ENCODE measurements at regions not wholly inside any gene's neighbourhood (a gene's known extent, or its start where the extent isn't known, plus 50 kb on each side); places are given as distances from the start of the nearest gene placed in this dataset.
"Not testable (repeated sequence)": the region's sequence is repeated elsewhere in the genome, so short reads cannot be mapped to it uniquely, and the experiment has no call there.

- no peaks in the 10 kb centered on the region for H3K9me3 ChIP-seq (ENCODE audit: control insufficient read depth in 2 of 2, insufficient read depth in 1 of 2, low read depth in 1 of 2, low read length in 1 of 2)
- no peaks in the 10 kb centered on the region for H3K36me3 ChIP-seq (ENCODE audit: control insufficient read depth in 2 of 2, insufficient read depth in 2 of 2, low read length in 1 of 2)
- no peak overlapping the region for H3K27ac ChIP-seq (ENCODE audit: low read depth in 2 of 2, low read length in 1 of 2)
- no peaks in the 10 kb centered on the region for H3K27me3 ChIP-seq (ENCODE audit: control insufficient read depth in 1 of 2, insufficient read depth in 2 of 2, low read length in 2 of 2)
- no peaks in the 10 kb centered on the region for H3K4me1 ChIP-seq (ENCODE audit: control insufficient read depth in 2 of 2, insufficient read depth in 2 of 2, low read length in 1 of 2)
- H3K4me3 ChIP-seq (ENCODE audit: low read depth in 1 of 2, low read length in 2 of 2): no peak overlapping the region
These were observed 1358.0 kb downstream of the CDY2B start for GRCh38 chrY:16522021-16522420.

- Histone ChIP-seq H3K27me3 (ENCODE audit: control insufficient read depth in 1 of 2, insufficient read depth in 2 of 2, low read length in 2 of 2) (no peaks in the 10 kb centered on the region), H3K4me3 (ENCODE audit: low read depth in 1 of 2, low read length in 2 of 2) (no peak overlapping the region), H3K4me1 (ENCODE audit: control insufficient read depth in 2 of 2, insufficient read depth in 2 of 2, low read length in 1 of 2) (no peaks in the 10 kb centered on the region), H3K9me3 (ENCODE audit: control insufficient read depth in 2 of 2, insufficient read depth in 1 of 2, low read depth in 1 of 2, low read length in 1 of 2) (no peaks in the 10 kb centered on the region), H3K27ac (ENCODE audit: low read depth in 2 of 2, low read length in 1 of 2) (no peak overlapping the region), H3K36me3 (ENCODE audit: control insufficient read depth in 2 of 2, insufficient read depth in 2 of 2, low read length in 1 of 2) (no peaks in the 10 kb centered on the region)
- 92% methylated on average over 3 of the region's 3 CpGs; no CpG with 5 or more reads in 1 of the 2 donors for WGBS, 2 donors
These were observed 1377.2 kb downstream of the CDY2B start for GRCh38 chrY:16502733-16503214.

GRCh38 chrY:16490706-16491105 lies 1389.3 kb downstream of the CDY2B start:
- no peaks in the 10 kb centered on the region for H3K9me3 ChIP-seq (ENCODE audit: control insufficient read depth in 2 of 2, insufficient read depth in 1 of 2, low read depth in 1 of 2, low read length in 1 of 2)
- H3K36me3 ChIP-seq (ENCODE audit: control insufficient read depth in 2 of 2, insufficient read depth in 2 of 2, low read length in 1 of 2): no peaks in the 10 kb centered on the region
- no peaks in the 10 kb centered on the region for H3K4me1 ChIP-seq (ENCODE audit: control insufficient read depth in 2 of 2, insufficient read depth in 2 of 2, low read length in 1 of 2)
- no peaks in the 10 kb centered on the region for H3K27me3 ChIP-seq (ENCODE audit: control insufficient read depth in 1 of 2, insufficient read depth in 2 of 2, low read length in 2 of 2)
- H3K27ac ChIP-seq (ENCODE audit: low read depth in 2 of 2, low read length in 1 of 2): no peak overlapping the region
- H3K4me3 ChIP-seq (ENCODE audit: low read depth in 1 of 2, low read length in 2 of 2): no peak overlapping the region
- 54 to 76% methylated on average over 3 of the region's 3 CpGs for WGBS, 2 donors

GRCh38 chrY:16486696-16487215 lies 1393.3 kb downstream of the CDY2B start:
- 61% methylated on average over 2 of the region's 2 CpGs; no CpG with 5 or more reads in 1 of the 2 donors for WGBS, 2 donors
- Histone ChIP-seq H3K4me3 (ENCODE audit: low read depth in 1 of 2, low read length in 2 of 2) (no peak overlapping the region), H3K27ac (ENCODE audit: low read depth in 2 of 2, low read length in 1 of 2) (no peak overlapping the region), H3K4me1 (ENCODE audit: control insufficient read depth in 2 of 2, insufficient read depth in 2 of 2, low read length in 1 of 2) (no peaks in the 10 kb centered on the region), H3K27me3 (ENCODE audit: control insufficient read depth in 1 of 2, insufficient read depth in 2 of 2, low read length in 2 of 2) (no peaks in the 10 kb centered on the region), H3K36me3 (ENCODE audit: control insufficient read depth in 2 of 2, insufficient read depth in 2 of 2, low read length in 1 of 2) (no peaks in the 10 kb centered on the region), H3K9me3 (ENCODE audit: control insufficient read depth in 2 of 2, insufficient read depth in 1 of 2, low read depth in 1 of 2, low read length in 1 of 2) (no peaks in the 10 kb centered on the region)

GRCh38 chrY:16480031-16480430 lies 1400.0 kb downstream of the CDY2B start:
- Histone ChIP-seq H3K4me3 (ENCODE audit: low read depth in 1 of 2, low read length in 2 of 2) (no peak overlapping the region), H3K27me3 (ENCODE audit: control insufficient read depth in 1 of 2, insufficient read depth in 2 of 2, low read length in 2 of 2) (no peaks in the 10 kb centered on the region), H3K27ac (ENCODE audit: low read depth in 2 of 2, low read length in 1 of 2) (no peak overlapping the region), H3K4me1 (ENCODE audit: control insufficient read depth in 2 of 2, insufficient read depth in 2 of 2, low read length in 1 of 2) (no peaks in the 10 kb centered on the region), H3K9me3 (ENCODE audit: control insufficient read depth in 2 of 2, insufficient read depth in 1 of 2, low read depth in 1 of 2, low read length in 1 of 2) (no peaks in the 10 kb centered on the region), H3K36me3 (ENCODE audit: control insufficient read depth in 2 of 2, insufficient read depth in 2 of 2, low read length in 1 of 2) (no peaks in the 10 kb centered on the region)

- 87% methylated on average over 2 of the region's 2 CpGs; no CpG with 5 or more reads in 1 of the 2 donors for WGBS, 2 donors
- H3K36me3 ChIP-seq (ENCODE audit: control insufficient read depth in 2 of 2, insufficient read depth in 2 of 2, low read length in 1 of 2): no peaks in the 10 kb centered on the region
- no peaks in the 10 kb centered on the region for H3K9me3 ChIP-seq (ENCODE audit: control insufficient read depth in 2 of 2, insufficient read depth in 1 of 2, low read depth in 1 of 2, low read length in 1 of 2)
- no peaks in the 10 kb centered on the region for H3K4me1 ChIP-seq (ENCODE audit: control insufficient read depth in 2 of 2, insufficient read depth in 2 of 2, low read length in 1 of 2)
- no peak overlapping the region for H3K27ac ChIP-seq (ENCODE audit: low read depth in 2 of 2, low read length in 1 of 2)
- H3K4me3 ChIP-seq (ENCODE audit: low read depth in 1 of 2, low read length in 2 of 2): no peak overlapping the region
- H3K27me3 ChIP-seq (ENCODE audit: control insufficient read depth in 1 of 2, insufficient read depth in 2 of 2, low read length in 2 of 2): no peaks in the 10 kb centered on the region
These were observed 1406.0 kb downstream of the CDY2B start for GRCh38 chrY:16474053-16474452.

- Histone ChIP-seq H3K27ac (ENCODE audit: low read depth in 2 of 2, low read length in 1 of 2) (no peak overlapping the region), H3K4me3 (ENCODE audit: low read depth in 1 of 2, low read length in 2 of 2) (no peak overlapping the region), H3K4me1 (ENCODE audit: control insufficient read depth in 2 of 2, insufficient read depth in 2 of 2, low read length in 1 of 2) (no peaks in the 10 kb centered on the region), H3K27me3 (ENCODE audit: control insufficient read depth in 1 of 2, insufficient read depth in 2 of 2, low read length in 2 of 2) (no peaks in the 10 kb centered on the region), H3K36me3 (ENCODE audit: control insufficient read depth in 2 of 2, insufficient read depth in 2 of 2, low read length in 1 of 2) (no peaks in the 10 kb centered on the region), H3K9me3 (ENCODE audit: control insufficient read depth in 2 of 2, insufficient read depth in 1 of 2, low read depth in 1 of 2, low read length in 1 of 2) (no peaks in the 10 kb centered on the region)
- WGBS, 2 donors: 20 to 74% methylated on average over 1 to 2 of the region's 2 CpGs
These were observed 1425.2 kb downstream of the CDY2B start for GRCh38 chrY:16454799-16455198.

GRCh38 chrY:16446152-16446551 lies 1433.9 kb downstream of the CDY2B start:
- Histone ChIP-seq H3K4me3 (ENCODE audit: low read depth in 1 of 2, low read length in 2 of 2) (no peak overlapping the region), H3K27ac (ENCODE audit: low read depth in 2 of 2, low read length in 1 of 2) (no peak overlapping the region), H3K36me3 (ENCODE audit: control insufficient read depth in 2 of 2, insufficient read depth in 2 of 2, low read length in 1 of 2) (no peaks in the 10 kb centered on the region), H3K9me3 (ENCODE audit: control insufficient read depth in 2 of 2, insufficient read depth in 1 of 2, low read depth in 1 of 2, low read length in 1 of 2) (no peaks in the 10 kb centered on the region), H3K27me3 (ENCODE audit: control insufficient read depth in 1 of 2, insufficient read depth in 2 of 2, low read length in 2 of 2) (no peaks in the 10 kb centered on the region), H3K4me1 (ENCODE audit: control insufficient read depth in 2 of 2, insufficient read depth in 2 of 2, low read length in 1 of 2) (no peaks in the 10 kb centered on the region)
- WGBS, 2 donors: 91 to 100% methylated on average over 2 of the region's 2 CpGs

GRCh38 chrY:16409206-16409923 lies 1470.7 kb downstream of the CDY2B start:
- H3K9me3 ChIP-seq (ENCODE audit: control insufficient read depth in 2 of 2, insufficient read depth in 1 of 2, low read depth in 1 of 2, low read length in 1 of 2); H3K27me3 ChIP-seq (ENCODE audit: control insufficient read depth in 1 of 2, insufficient read depth in 2 of 2, low read length in 2 of 2); H3K4me3 ChIP-seq (ENCODE audit: low read depth in 1 of 2, low read length in 2 of 2); H3K27ac ChIP-seq (ENCODE audit: low read depth in 2 of 2, low read length in 1 of 2); H3K4me1 ChIP-seq (ENCODE audit: control insufficient read depth in 2 of 2, insufficient read depth in 2 of 2, low read length in 1 of 2); H3K36me3 ChIP-seq (ENCODE audit: control insufficient read depth in 2 of 2, insufficient read depth in 2 of 2, low read length in 1 of 2): not testable (repeated sequence)
- no CpG with 5 or more reads among the region's 2 CpGs for WGBS, 2 donors

- H3K27ac ChIP-seq (ENCODE audit: low read depth in 2 of 2, low read length in 1 of 2); H3K4me3 ChIP-seq (ENCODE audit: low read depth in 1 of 2, low read length in 2 of 2); H3K27me3 ChIP-seq (ENCODE audit: control insufficient read depth in 1 of 2, insufficient read depth in 2 of 2, low read length in 2 of 2); H3K4me1 ChIP-seq (ENCODE audit: control insufficient read depth in 2 of 2, insufficient read depth in 2 of 2, low read length in 1 of 2); H3K9me3 ChIP-seq (ENCODE audit: control insufficient read depth in 2 of 2, insufficient read depth in 1 of 2, low read depth in 1 of 2, low read length in 1 of 2); H3K36me3 ChIP-seq (ENCODE audit: control insufficient read depth in 2 of 2, insufficient read depth in 2 of 2, low read length in 1 of 2): not testable (repeated sequence)
- WGBS, 2 donors: 38 to 90% methylated on average over 3 of the region's 4 CpGs
These were observed 1500.6 kb downstream of the CDY2B start for GRCh38 chrY:16379458-16379857.
